Cardiac muscle cell (in vitro differentiated cells and primary cell): ENCODE measurements at regions not wholly inside any gene's neighbourhood (a gene's known extent, or its start where the extent isn't known, plus 50 kb on each side); places are given as distances from the start of the nearest gene placed in this dataset.

Source experiments
- DNase-seq, 2 donors: peaks; one replicate each; pipeline versions ENCODE4 v3.0.0 to v3.0.0-alpha.2; 2010 to 2017; ENCODE audit warnings: low read depth in 1 of 2, low spot score in 1 of 2
- H3K27ac ChIP-seq: fragments of 200-600 bp; sonication (generic); 2 replicates; pipeline ENCODE4 v1.5.1; 2016
- H3K27me3 ChIP-seq: fragments of 200-600 bp; sonication (generic); 2 replicates; pipeline ENCODE4 v1.6.0; 2016; ENCODE audit warnings: control low read depth
- H3K36me3 ChIP-seq: fragments of 200-600 bp; sonication (generic); 2 replicates; pipeline ENCODE4 v1.5.1; 2016; ENCODE audit warnings: control low read depth
- H3K4me1 ChIP-seq: fragments of 200-600 bp; sonication (generic); 2 replicates; pipeline ENCODE4 v1.8.1; 2017; ENCODE audit warnings: low read depth, mild to moderate bottlenecking, mixed run types
- H3K4me3 ChIP-seq: fragments of 200-600 bp; sonication (generic); 2 replicates; pipeline ENCODE4 v1.5.1; 2016; ENCODE audit warnings: mild to moderate bottlenecking
- H3K9me3 ChIP-seq: fragments of 200-600 bp; sonication (generic); 2 replicates; pipeline ENCODE4 v1.5.1; 2017; ENCODE audit warnings: low read depth, mild to moderate bottlenecking, control low read depth
- CTCF ChIP-seq: IDR thresholded peaks from 2 replicates; pipeline ENCODE4 v1.5.1; 2012; ENCODE audit warnings: low read depth, mild to moderate bottlenecking, low read length

GRCh38 chr22:44419429-44419828 is 78.6 kb downstream of the RTL6 start:
- H3K36me3 ChIP-seq: no peaks in the 10 kb centered on the region
- H3K4me1 ChIP-seq: no peaks in the 10 kb centered on the region
- no peak for TF ChIP-seq CTCF
- no peaks in the 10 kb centered on the region for H3K9me3 ChIP-seq
- no peak for DNase-seq
- no peak overlapping the region for H3K4me3 ChIP-seq
- no peaks in the 10 kb centered on the region for H3K27me3 ChIP-seq
- no peak overlapping the region for H3K27ac ChIP-seq

DNA sequence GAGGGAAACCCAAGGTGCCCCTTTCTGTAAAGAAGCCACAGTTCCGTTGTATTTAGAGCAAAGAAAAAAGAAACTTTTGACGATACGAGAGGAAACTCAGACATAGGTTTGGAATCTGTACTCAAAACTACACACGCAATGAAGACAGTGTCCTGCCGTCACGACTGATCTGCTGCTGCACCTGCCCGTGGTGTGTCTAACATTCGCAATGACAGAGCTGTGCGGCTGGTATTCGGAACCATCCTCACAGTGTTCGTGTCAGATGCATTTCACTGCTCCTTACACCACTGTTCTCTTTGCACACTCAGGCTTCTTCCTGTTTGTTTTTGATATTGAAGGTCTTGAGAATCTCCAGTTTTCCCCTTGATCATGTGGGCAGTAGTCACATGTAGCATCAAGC is 84.8 kb downstream of the RTL6 start:
- Histone ChIP-seq H3K27me3 (no peaks in the 10 kb centered on the region), H3K4me3 (no peak overlapping the region), H3K4me1 (peaks cover 8% of the 10 kb centered on the region), H3K36me3 (no peaks in the 10 kb centered on the region), H3K27ac (no peak overlapping the region), H3K9me3 (no peaks in the 10 kb centered on the region)
- no peak for TF ChIP-seq CTCF
- DNase-seq: no peak

DNA sequence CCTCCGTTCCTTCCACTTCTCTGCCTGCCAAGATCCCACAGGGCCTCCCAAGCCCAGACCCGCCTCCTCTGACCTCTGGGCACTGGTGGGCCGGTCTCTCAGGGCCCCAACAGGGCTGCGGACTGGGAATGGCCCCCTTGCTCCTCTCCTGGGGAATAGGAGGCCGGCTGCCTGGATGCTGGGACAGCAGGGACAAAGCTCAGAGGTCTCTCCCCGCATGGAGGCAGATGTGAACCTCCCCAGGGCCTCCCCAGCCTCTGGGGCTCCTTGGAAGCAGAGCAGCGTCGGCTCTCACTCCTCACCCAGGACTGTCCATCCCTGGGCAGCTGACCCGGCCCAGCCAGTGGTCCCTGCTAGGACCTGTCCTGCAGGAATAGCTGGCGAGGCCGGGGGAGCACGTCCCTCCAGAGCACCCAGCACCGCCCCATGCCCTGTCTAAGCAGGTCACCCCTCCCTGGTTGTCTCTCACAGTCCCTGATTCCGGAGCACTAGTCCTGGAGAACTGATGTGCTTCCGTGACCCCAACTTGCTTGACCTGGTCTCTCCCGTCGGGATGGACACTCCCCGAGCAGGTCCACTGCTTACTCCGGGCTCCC is 85.8 kb downstream of the RTL6 start:
- H3K4me1 ChIP-seq: peaks cover 8% of the 10 kb centered on the region
- H3K9me3 ChIP-seq: no peaks in the 10 kb centered on the region
- TF ChIP-seq CTCF: no peak
- DNase-seq: no peak
- H3K27me3 ChIP-seq: no peaks in the 10 kb centered on the region
- no peaks in the 10 kb centered on the region for H3K36me3 ChIP-seq
- H3K27ac ChIP-seq: no peak overlapping the region
- no peak overlapping the region for H3K4me3 ChIP-seq

GRCh38 chr22:44411226-44412135 is 86.6 kb downstream of the RTL6 start:
- H3K9me3 ChIP-seq: no peaks in the 10 kb centered on the region
- H3K27ac ChIP-seq: peak overlapping the region; percentile 47
- no peak for TF ChIP-seq CTCF
- H3K27me3 ChIP-seq: no peaks in the 10 kb centered on the region
- DNase-seq: no peak
- H3K4me1 ChIP-seq: peaks cover 8% of the 10 kb centered on the region
- no peak overlapping the region for H3K4me3 ChIP-seq
- H3K36me3 ChIP-seq: no peaks in the 10 kb centered on the region

DNA sequence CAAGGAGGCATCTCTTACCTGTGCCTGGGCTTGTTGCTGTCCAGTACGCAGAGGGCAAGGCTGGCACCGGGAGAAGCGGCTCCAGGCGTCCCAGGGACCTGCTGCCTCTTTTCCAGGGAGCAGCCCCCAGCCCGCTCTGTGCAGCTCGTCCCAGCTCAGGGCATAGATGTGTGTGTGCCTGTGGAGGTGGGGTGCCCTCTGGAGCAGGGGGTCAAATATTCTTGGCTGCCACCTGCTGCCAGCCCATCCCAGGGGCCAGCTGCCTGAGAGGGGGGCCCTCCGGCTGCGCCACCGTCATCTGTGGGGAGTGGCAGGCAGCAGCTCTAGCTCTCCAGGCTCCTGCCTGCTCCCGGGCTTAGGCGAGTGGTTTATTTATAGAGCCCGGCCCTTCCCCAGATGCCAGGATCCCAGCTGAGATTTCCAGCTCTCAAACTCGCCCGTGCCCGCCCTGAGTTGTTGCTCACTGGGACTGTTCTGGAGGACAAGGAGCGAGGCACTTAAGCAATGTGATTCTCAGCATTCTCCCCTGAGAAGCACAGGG is 87.5 kb downstream of the RTL6 start:
- Histone ChIP-seq H3K9me3 (no peaks in the 10 kb centered on the region), H3K4me3 (no peak overlapping the region), H3K27ac (peak overlapping the region; percentile 47), H3K4me1 (peaks cover 8% of the 10 kb centered on the region), H3K27me3 (no peaks in the 10 kb centered on the region), H3K36me3 (no peaks in the 10 kb centered on the region)
- DNase-seq: peak in 1 of 2 donors; percentile 79
- TF ChIP-seq CTCF: no peak
